K562 (cell line): ENCODE measurements at regions not wholly inside any gene's neighbourhood (a gene's known extent, or its start where the extent isn't known, plus 50 kb on each side); places are given as distances from the start of the nearest gene placed in this dataset.

ENCODE experiments used
- ATAC-seq: fragments of 200-7000 bp; cut with Tn5 transposase; 3 replicates; pipeline ENCODE4 v1.9.1; 2020; ENCODE audit warnings: moderate library complexity
- BruUV-seq: library from RNA; stranded (reverse); fragments of 400-500 nt; replicated peaks from 2 replicates; lab custom pipeline; 2021; lab: Mats Ljungman, UMichigan
- CTCF ChIA-PET: fragments of 300-600 bp; formaldehyde crosslinking; extraction: SDS; loops from one replicate; lab custom pipeline; 2021; ENCODE audit warnings: low intra/inter-chr PET ratio; lab: Yijun Ruan, JAX
- POLR2A ChIA-PET: fragments of 300-600, 350-650 bp; sonication (Branson Sonifier 250); formaldehyde crosslinking; extraction: SDS; loops from one replicate; lab custom pipeline; 2021; ENCODE audit warnings: antibody characterized with exemption, inconsistent platforms; lab: Yijun Ruan, JAX
- DNase-seq, 4 experiments: peaks; one replicate each; pipeline versions ENCODE4 v3.0.0 to v3.0.0-alpha.2; 2011 to 2018; ENCODE audit warnings: low spot score in 3 of 4, mixed read lengths in 3 of 4; ENCODE audit errors: extremely low read depth in 1 of 4
- FAIRE-seq: peaks from 2 replicates; lab custom pipeline; 2011; peaks lifted over from hg19 to GRCh38; lab: Jason Lieb, UNC
- H2AFZ ChIP-seq: 2 replicates; pipeline ENCODE4 v1.6.0; 2011; ENCODE audit warnings: low read depth, low read length, control low read depth, inconsistent platforms
- H3K27ac ChIP-seq: fragments of 200-600 bp; 3 replicates; pipeline ENCODE4 v1.8.0; 2011; ENCODE audit warnings: low read depth, mild to moderate bottlenecking, control low read depth, inconsistent platforms, low read length, moderate library complexity, mixed read lengths; ENCODE audit errors: extremely low read depth
- H3K27me3 ChIP-seq, 2 experiments: fragments of 300-600 bp in 1 of 2; 2 replicates in 1 of 2; 3 replicates in 1 of 2; pipeline versions ENCODE4 v1.6.0 to v1.8.0; 2011; ENCODE audit warnings: inconsistent platforms in 2 of 2, low read length in 2 of 2, mild to moderate bottlenecking in 1 of 2, mixed read lengths in 1 of 2, moderate library complexity in 1 of 2; ENCODE audit not compliant: control insufficient read depth in 2 of 2, insufficient read depth in 2 of 2
- H3K36me3 ChIP-seq: fragments of 300-600 bp; 3 replicates; pipeline ENCODE4 v1.8.0; 2011; ENCODE audit warnings: mild to moderate bottlenecking, low read length, inconsistent platforms; ENCODE audit not compliant: control insufficient read depth, insufficient read depth
- H3K4me1 ChIP-seq, 2 experiments: fragments of 200-600 bp in 1 of 2; replicated peaks in 1 of 2; 2 replicates in 1 of 2; 3 replicates in 1 of 2; pipeline versions ENCODE4 v1.5.1 to v1.8.0; 2011; ENCODE audit warnings: inconsistent platforms in 2 of 2, low read length in 2 of 2, mild to moderate bottlenecking in 1 of 2, mixed read lengths in 1 of 2, moderate library complexity in 1 of 2; ENCODE audit not compliant: control insufficient read depth in 2 of 2, insufficient read depth in 2 of 2
- H3K4me2 ChIP-seq: 2 replicates; pipeline ENCODE4 v1.6.1; 2011; ENCODE audit warnings: low read length, control low read depth, inconsistent platforms, mixed read lengths; ENCODE audit not compliant: insufficient read depth
- H3K4me3 ChIP-seq: fragments of 200-600 bp; sonication (generic), shearing (Covaris generic); 2 replicates; pipeline ENCODE4 v1.5.1; 2016; ENCODE audit warnings: control low read depth, inconsistent platforms
- H3K79me2 ChIP-seq: fragments of 200-600 bp; 3 replicates; pipeline ENCODE4 v1.8.0; 2011; ENCODE audit warnings: low read length, inconsistent platforms; ENCODE audit not compliant: control insufficient read depth, insufficient read depth
- H3K9ac ChIP-seq, 2 experiments: 2 replicates each; pipeline versions ENCODE4 v1.6.0 to v1.6.1; 2011; ENCODE audit warnings: low read depth in 2 of 2, low read length in 2 of 2, control low read depth in 1 of 2, inconsistent platforms in 1 of 2, mild to moderate bottlenecking in 1 of 2, mixed read lengths in 1 of 2; ENCODE audit not compliant: insufficient read depth in 1 of 2
- H3K9me1 ChIP-seq: one replicate; pipeline ENCODE4 v1.6.0; 2011; ENCODE audit warnings: inconsistent platforms, mild to moderate bottlenecking, low read length, moderate library complexity; ENCODE audit not compliant: control insufficient read depth, insufficient read depth
- H3K9me3 ChIP-seq: replicated peaks from 2 replicates; pipeline ENCODE4 v1.5.1; 2011; ENCODE audit warnings: low read depth, low read length, inconsistent platforms; ENCODE audit not compliant: control insufficient read depth, insufficient read depth
- H4K20me1 ChIP-seq: replicated peaks from 2 replicates; pipeline ENCODE4 v1.6.1; 2011; ENCODE audit warnings: low read length, inconsistent platforms, mixed read lengths; ENCODE audit not compliant: control insufficient read depth, insufficient read depth
- KLF6 ChIP-seq: fragments of 250-450 bp; sonication (Bioruptor Pico); IDR thresholded peaks from 2 replicates; pipeline ENCODE4 v1.4.0; 2020; ENCODE audit warnings: mild to moderate bottlenecking, moderate library complexity, borderline replicate concordance
- TCF7L2 ChIP-seq: fragments of 150-350 bp; IDR thresholded peaks from 2 replicates; pipeline ENCODE4 v1.6.1; 2016; ENCODE audit warnings: low read depth, mild to moderate bottlenecking, low read length, moderate library complexity
- ZBTB8A ChIP-seq: fragments of 450-650 bp; IDR thresholded peaks from 2 replicates; pipeline ENCODE4 v1.6.1; 2018; ENCODE audit warnings: mild to moderate bottlenecking, moderate library complexity; ENCODE audit not compliant: partially characterized antibody
- ZC3H8 ChIP-seq: fragments of 450-650 bp; IDR thresholded peaks from 2 replicates; pipeline ENCODE4 v1.6.1; 2017
- ZNF699 ChIP-seq: fragments of 250-450 bp; sonication (Bioruptor Pico); IDR thresholded peaks from 2 replicates; pipeline ENCODE4 v1.8.0; 2021; ENCODE audit warnings: mild to moderate bottlenecking, moderate library complexity; ENCODE audit not compliant: insufficient replicate concordance
- WGBS: fragments of 100-300 bp; shearing (Covaris generic); methylation state at CpG from one replicate; pipeline ENCODE4 v1.1.6; 2016; ENCODE audit warnings: low coverage, mixed read lengths; ENCODE audit not compliant: insufficient coverage; ENCODE audit errors: missing lambda C conversion rate; 5-methylcytosine and 5-hydroxymethylcytosine counted together
- in situ Hi-C: fragments of 300-500 bp; cut with MboI; formaldehyde crosslinking; loops from 4 replicates; pipeline ENCODE4 v1.15.0; 2018; ENCODE audit warnings: inconsistent platforms, mixed read lengths
- intact Hi-C: fragments of 100-400 bp; cut with micrococcal nuclease; formaldehyde crosslinking; loops from 2 replicates; pipeline ENCODE4 v1.14.2; 2022
- TF ChIP-seq, protein P1 (sequence below), 2 experiments: fragments of 450-650 bp; formaldehyde crosslinking in 1 of 2; IDR thresholded peaks; 2 replicates each; pipeline versions ENCODE4 v1.4.0 to v1.6.1; 2014 to 2020; ENCODE audit warnings: mild to moderate bottlenecking in 2 of 2, borderline replicate concordance in 1 of 2, low read depth in 1 of 2
- TF ChIP-seq, protein P2 (sequence below): fragments of 250-450 bp; sonication (Bioruptor Pico); IDR thresholded peaks from 2 replicates; pipeline ENCODE4 v1.4.0; 2020; ENCODE audit warnings: mild to moderate bottlenecking

DNA sequence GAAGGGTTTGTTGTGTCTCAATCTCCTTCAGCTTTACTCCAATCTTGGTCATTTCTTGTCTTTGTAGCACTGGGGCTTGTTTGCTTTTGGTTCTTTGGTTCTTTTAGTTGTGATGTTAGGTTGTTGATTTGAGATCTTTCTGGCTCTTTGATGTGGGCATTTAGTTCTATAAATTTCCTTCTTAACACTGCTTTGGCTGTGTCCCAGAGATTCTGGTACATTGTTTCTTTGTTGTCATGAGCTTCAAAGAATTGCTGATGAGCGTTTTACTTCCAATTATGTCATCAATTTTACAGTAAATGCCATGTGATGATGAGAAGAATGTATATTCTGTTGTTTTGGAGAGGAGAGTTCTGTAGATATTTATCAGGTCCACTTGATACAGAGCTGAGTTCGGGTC lies 353.3 kb downstream of the MAN2A1 start:
- Histone ChIP-seq H3K9me1 (no peaks in the 10 kb centered on the region), H4K20me1 (no peaks in the 10 kb centered on the region), H2AFZ (no peak overlapping the region), H3K4me3 (no peak overlapping the region), H3K27ac (no peak overlapping the region), H3K4me1 (no peaks in the 10 kb centered on the region), H3K4me2 (no peak overlapping the region), H3K79me2 (no peaks in the 10 kb centered on the region), H3K36me3 (no peaks in the 10 kb centered on the region), H3K9ac (no peak overlapping the region), H3K27me3 (no peaks in the 10 kb centered on the region), H3K9me3 (no peaks in the 10 kb centered on the region; the same call in 1 of the 2 replicates)
- CTCF ChIA-PET, result no interaction called here
- WGBS, result 0% methylated on average over 2 of the region's 2 CpGs
- in situ Hi-C loops, result no loop called here
- TF ChIP-seq ZBTB8A (no peak), ZNF699 (no peak), TCF7L2 (no peak), ZC3H8 (no peak), KLF6 (CRISPR knock-in tag) (no peak)
- TF ChIP-seq, protein P1, sequence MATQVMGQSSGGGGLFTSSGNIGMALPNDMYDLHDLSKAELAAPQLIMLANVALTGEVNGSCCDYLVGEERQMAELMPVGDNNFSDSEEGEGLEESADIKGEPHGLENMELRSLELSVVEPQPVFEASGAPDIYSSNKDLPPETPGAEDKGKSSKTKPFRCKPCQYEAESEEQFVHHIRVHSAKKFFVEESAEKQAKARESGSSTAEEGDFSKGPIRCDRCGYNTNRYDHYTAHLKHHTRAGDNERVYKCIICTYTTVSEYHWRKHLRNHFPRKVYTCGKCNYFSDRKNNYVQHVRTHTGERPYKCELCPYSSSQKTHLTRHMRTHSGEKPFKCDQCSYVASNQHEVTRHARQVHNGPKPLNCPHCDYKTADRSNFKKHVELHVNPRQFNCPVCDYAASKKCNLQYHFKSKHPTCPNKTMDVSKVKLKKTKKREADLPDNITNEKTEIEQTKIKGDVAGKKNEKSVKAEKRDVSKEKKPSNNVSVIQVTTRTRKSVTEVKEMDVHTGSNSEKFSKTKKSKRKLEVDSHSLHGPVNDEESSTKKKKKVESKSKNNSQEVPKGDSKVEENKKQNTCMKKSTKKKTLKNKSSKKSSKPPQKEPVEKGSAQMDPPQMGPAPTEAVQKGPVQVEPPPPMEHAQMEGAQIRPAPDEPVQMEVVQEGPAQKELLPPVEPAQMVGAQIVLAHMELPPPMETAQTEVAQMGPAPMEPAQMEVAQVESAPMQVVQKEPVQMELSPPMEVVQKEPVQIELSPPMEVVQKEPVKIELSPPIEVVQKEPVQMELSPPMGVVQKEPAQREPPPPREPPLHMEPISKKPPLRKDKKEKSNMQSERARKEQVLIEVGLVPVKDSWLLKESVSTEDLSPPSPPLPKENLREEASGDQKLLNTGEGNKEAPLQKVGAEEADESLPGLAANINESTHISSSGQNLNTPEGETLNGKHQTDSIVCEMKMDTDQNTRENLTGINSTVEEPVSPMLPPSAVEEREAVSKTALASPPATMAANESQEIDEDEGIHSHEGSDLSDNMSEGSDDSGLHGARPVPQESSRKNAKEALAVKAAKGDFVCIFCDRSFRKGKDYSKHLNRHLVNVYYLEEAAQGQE (IDR thresholded peaks at IDR 0.05; ENCODE audit: borderline replicate concordance), result no peak
- TF ChIP-seq, protein P1 (CRISPR knock-in tag; IDR thresholded peaks at IDR 0.05; ENCODE audit: low read depth), result no peak
- TF ChIP-seq, protein P2, sequence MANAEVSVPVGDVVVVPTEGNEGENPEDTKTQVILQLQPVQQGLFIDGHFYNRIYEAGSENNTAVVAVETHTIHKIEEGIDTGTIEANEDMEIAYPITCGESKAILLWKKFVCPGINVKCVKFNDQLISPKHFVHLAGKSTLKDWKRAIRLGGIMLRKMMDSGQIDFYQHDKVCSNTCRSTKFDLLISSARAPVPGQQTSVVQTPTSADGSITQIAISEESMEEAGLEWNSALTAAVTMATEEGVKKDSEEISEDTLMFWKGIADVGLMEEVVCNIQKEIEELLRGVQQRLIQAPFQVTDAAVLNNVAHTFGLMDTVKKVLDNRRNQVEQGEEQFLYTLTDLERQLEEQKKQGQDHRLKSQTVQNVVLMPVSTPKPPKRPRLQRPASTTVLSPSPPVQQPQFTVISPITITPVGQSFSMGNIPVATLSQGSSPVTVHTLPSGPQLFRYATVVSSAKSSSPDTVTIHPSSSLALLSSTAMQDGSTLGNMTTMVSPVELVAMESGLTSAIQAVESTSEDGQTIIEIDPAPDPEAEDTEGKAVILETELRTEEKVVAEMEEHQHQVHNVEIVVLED (CRISPR knock-in tag), result no peak
- intact Hi-C loops, result no loop called here
- ATAC-seq, result no peak
- no peak for DNase-seq
- no TSS peak for BruUV-seq
- POLR2A ChIA-PET, result no interaction called here
- no peak for FAIRE-seq
